Right lobe of liver (tissue), 6 donors: ENCODE measurements at regions not wholly inside any gene's neighbourhood (a gene's known extent, or its start where the extent isn't known, plus 50 kb on each side); places are given as distances from the start of the nearest gene placed in this dataset.
A peak's percentile ranks its signal among the peaks of the same experiment; 100 is the strongest.

Source experiments
- ATAC-seq, 4 donors: fragments of 200-7000 bp; cut with Tn5 transposase; one replicate each; pipeline ENCODE4 v1.9.1; 2020; ENCODE audit warnings: mild to moderate bottlenecking in 4 of 4, moderate library complexity in 4 of 4
- DNase-seq, 3 donors: peaks; one replicate each; pipeline ENCODE4 v3.0.0-alpha.2; 2020
- H3K27ac ChIP-seq, 3 donors: fragments of 200-600 bp; one replicate each; pipeline ENCODE4 v1.8.0; 2022
- H3K27me3 ChIP-seq, 2 donors: fragments of 200-600 bp; one replicate each; pipeline ENCODE4 v1.8.0; 2022
- H3K36me3 ChIP-seq, 4 donors: fragments of 200-600 bp; sonication (generic) in 1 of 4; one replicate each; pipeline versions ENCODE4 v1.5.1 to v1.8.0; 2017 to 2022; ENCODE audit warnings: control low read depth in 1 of 4
- H3K4me1 ChIP-seq, 4 donors: fragments of 200-600 bp; sonication (generic) in 1 of 4; one replicate each; pipeline versions ENCODE4 v1.5.1 to v1.8.0; 2017 to 2022; ENCODE audit warnings: control low read depth in 1 of 4
- H3K4me3 ChIP-seq, 3 donors: fragments of 200-600 bp; one replicate each; pipeline ENCODE4 v1.8.0; 2022
- H3K9me3 ChIP-seq, 4 donors: fragments of 200-600 bp; sonication (generic) in 1 of 4; one replicate each; pipeline versions ENCODE4 v1.5.1 to v1.8.0; 2017 to 2022; ENCODE audit warnings: control low read depth in 1 of 4
- CTCF ChIP-seq, 4 donors: fragments of 200-600 bp in 3 of 4; fragments of 450-650 bp in 1 of 4; IDR thresholded peaks; one replicate each; pipeline versions ENCODE4 v1.5.1 to v1.8.0; 2016 to 2022; ENCODE audit warnings: antibody characterized with exemption in 4 of 4, mild to moderate bottlenecking in 2 of 4
- POLR2A ChIP-seq: fragments of 450-650 bp; IDR thresholded peaks from one replicate; pipeline ENCODE4 v1.6.1; 2017; ENCODE audit warnings: antibody characterized with exemption, mild to moderate bottlenecking
- WGBS: methylation state at CpG from one replicate; pipeline ENCODE4 v1.1.6; 2018; ENCODE audit warnings: low coverage, low lambda C conversion rate; ENCODE audit not compliant: insufficient coverage; ENCODE audit errors: missing lambda C conversion rate; 5-methylcytosine and 5-hydroxymethylcytosine counted together
- intact Hi-C, 2 donors: fragments of 100-400 bp; cut with DNase I; formaldehyde crosslinking; loops; one replicate each; pipeline versions ENCODE4 v1.11.2 to v1.14.1; 2022
- donor health status: DM: no; HTN: yes; CAD: no.
- donor health status: DM: no; HTN: no; CAD: no.
- donor health status: DM: no; HTN: no; CAD: no.
- donor health status: DM: no; HTN: yes; CAD: no.
- donor health status: DM: no; HTN: yes; CAD: no.

GRCh38 chr7:98475352-98475751 lies 74.5 kb upstream of the BAIAP2L1 start:
- DNase-seq (no peak), ATAC-seq (no peak)
- TF ChIP-seq CTCF (IDR thresholded peaks at IDR 0.05) (no peak), POLR2A (no peak)
- no peak overlapping the region for H3K27ac ChIP-seq
- no peaks in the 10 kb centered on the region for H3K9me3 ChIP-seq
- H3K36me3 ChIP-seq = no peaks in the 10 kb centered on the region
- 93% methylated on average over 3 of the region's 3 CpGs for WGBS
- H3K4me1 ChIP-seq = peaks cover 0 to 7% (median 0%) of the 10 kb centered on the region in 4 donors
- intact Hi-C loops = no loop called here
- no peaks in the 10 kb centered on the region for H3K27me3 ChIP-seq
- no peak overlapping the region for H3K4me3 ChIP-seq

GRCh38 chr7:98474558-98474957 lies 73.7 kb upstream of the BAIAP2L1 start:
- Histone ChIP-seq H3K4me1 (peaks cover 0 to 7% (median 0%) of the 10 kb centered on the region in 4 donors), H3K27ac (no peak overlapping the region), H3K36me3 (no peaks in the 10 kb centered on the region), H3K4me3 (no peak overlapping the region), H3K9me3 (no peaks in the 10 kb centered on the region), H3K27me3 (no peaks in the 10 kb centered on the region)
- ATAC-seq (no peak), DNase-seq (no peak)
- intact Hi-C loops = no loop called here
- no peak for TF ChIP-seq CTCF (IDR thresholded peaks at IDR 0.05)
- no peak for TF ChIP-seq POLR2A
- 83% methylated on average over 5 of the region's 7 CpGs for WGBS

- no peak for ATAC-seq
- no peaks in the 10 kb centered on the region for H3K36me3 ChIP-seq
- no peak overlapping the region for H3K4me3 ChIP-seq
- 80% methylated on average over 6 of the region's 11 CpGs for WGBS
- TF ChIP-seq POLR2A (no peak), CTCF (IDR thresholded peaks at IDR 0.05) (no peak)
- no peaks in the 10 kb centered on the region for H3K27me3 ChIP-seq
- peaks cover 0 to 7% (median 0%) of the 10 kb centered on the region in 4 donors for H3K4me1 ChIP-seq
- H3K9me3 ChIP-seq = no peaks in the 10 kb centered on the region
- H3K27ac ChIP-seq = no peak overlapping the region
- intact Hi-C loops = no loop called here
- DNase-seq = no peak
Measured at GRCh38 chr7:98472521-98472954, 71.6 kb upstream of the BAIAP2L1 start.

- no peak overlapping the region for H3K4me3 ChIP-seq
- intact Hi-C loops = no loop called here
- DNase-seq (peak; percentile 59 to 79 (median 66)), ATAC-seq (peak; percentile 94 to 97 (median 96))
- WGBS = 7% methylated on average over 44 of the region's 48 CpGs
- no peaks in the 10 kb centered on the region for H3K36me3 ChIP-seq
- H3K27ac ChIP-seq = no peak overlapping the region
- H3K27me3 ChIP-seq = no peaks in the 10 kb centered on the region
- no peak for TF ChIP-seq CTCF (IDR thresholded peaks at IDR 0.05)
- TF ChIP-seq POLR2A = no peak
- H3K4me1 ChIP-seq = peaks cover 0 to 7% (median 0%) of the 10 kb centered on the region in 4 donors
- no peaks in the 10 kb centered on the region for H3K9me3 ChIP-seq
Measured at GRCh38 chr7:98470485-98471240, 69.8 kb upstream of the BAIAP2L1 start.
